ENCODE measurements at regions not wholly inside any gene's neighbourhood (a gene's known extent, or its start where the extent isn't known, plus 50 kb on each side); places are given as distances from the start of the nearest gene placed in this dataset.

GRCh38 chr9:31078175-31078574 is 1306.3 kb upstream of the ACO1 start:
- Histone ChIP-seq H3K79me1 (ENCODE audit: low read depth in 1 of 2, low read length in 2 of 2) (no peaks in the 10 kb centered on the region), H3K36me3 (ENCODE audit: control insufficient read depth, insufficient read depth, low read length) (no peaks in the 10 kb centered on the region), H3K9me3 (ENCODE audit: control insufficient read depth, insufficient read depth, low read length) (no peaks in the 10 kb centered on the region), H2BK120ac (ENCODE audit: low read depth, low read length) (no peak overlapping the region), H2AK5ac (ENCODE audit: low read depth, low read length) (no peak overlapping the region), H2AFZ (replicated peaks; ENCODE audit: low read length, poor library complexity) (no peak overlapping the region), H3K4me3 (ENCODE audit: insufficient read depth, low read depth, low read length) (no peak overlapping the region), H3K4me1 (ENCODE audit: control insufficient read depth, insufficient read depth, low read length) (no peaks in the 10 kb centered on the region), H3K9ac (ENCODE audit: low read depth, low read length) (no peak overlapping the region), H3K18ac (ENCODE audit: low read depth, low read length) (no peak overlapping the region), H2BK20ac (ENCODE audit: low read depth, low read length) (no peak overlapping the region), H2AK9ac (replicated peaks; ENCODE audit: low read depth, low read length, poor library complexity) (no peak overlapping the region), H3K27ac (ENCODE audit: insufficient read depth, low read length) (no peak overlapping the region), H3K9me1 (ENCODE audit: insufficient read depth, low read length) (no peaks in the 10 kb centered on the region), H3K23ac (ENCODE audit: low read depth, low read length) (no peak overlapping the region), H3K56ac (ENCODE audit: extremely low read depth, insufficient read depth, low read length) (no peak overlapping the region), H4K91ac (ENCODE audit: insufficient read depth, low read depth, low read length) (no peak overlapping the region), H4K20me1 (ENCODE audit: insufficient read depth, low read length) (no peaks in the 10 kb centered on the region), H2BK5ac (ENCODE audit: low read depth, low read length, poor library complexity, severe bottlenecking) (no peak overlapping the region), H2BK15ac (ENCODE audit: low read depth, low read length) (no peak overlapping the region), H3K14ac (replicated peaks; ENCODE audit: low read depth, low read length) (no peak overlapping the region), H4K8ac (ENCODE audit: low read depth in 2 of 2, low read length in 2 of 2) (no peak overlapping the region), H3K4ac (ENCODE audit: low read depth, low read length) (no peak overlapping the region), H4K5ac (ENCODE audit: low read depth, low read length) (no peak overlapping the region), H3K27me3 (ENCODE audit: control insufficient read depth, insufficient read depth, low read length) (no peaks in the 10 kb centered on the region), H3K4me2 (ENCODE audit: low read depth, low read length) (no peak overlapping the region)
- CTCF ChIA-PET = no interaction called here
- no TSS peak for BruUV-seq (replicated peaks)
- in situ Hi-C loops (cut with MboI; ENCODE audit: low sequenced_read_pairs) = no loop called here
- WGBS, 2 experiments (ENCODE audit: extremely low coverage in 2 of 2, insufficient read length in 1 of 2) = no CpG with 5 or more reads among the region's 2 CpGs
- dilution Hi-C loops (cut with HindIII; ENCODE audit: low sequenced_read_pairs, unreplicated experiment) = no loop called here
- intact Hi-C loops (cut with micrococcal nuclease) = no loop called here
- TF ChIP-seq MXI1 (IDR thresholded peaks at IDR 0.05; ENCODE audit: borderline replicate concordance, low read depth, low read length) = no peak
- TF ChIP-seq MAZ (IDR thresholded peaks at IDR 0.05; ENCODE audit: borderline replicate concordance, low read depth, low read length) = no peak
- no peak for TF ChIP-seq RFX5 (IDR thresholded peaks at IDR 0.05; ENCODE audit: low read depth, low read length)
- no peak for TF ChIP-seq SMC3 (IDR thresholded peaks at IDR 0.05; ENCODE audit: low read depth, low read length)
- TF ChIP-seq MAFK (IDR thresholded peaks at IDR 0.05; ENCODE audit: low read depth, low read length) = no peak
- no peak for TF ChIP-seq NFE2L2 (IDR thresholded peaks at IDR 0.05; ENCODE audit: low read depth, low read length)
- no peak for TF ChIP-seq RAD21 (IDR thresholded peaks at IDR 0.05; ENCODE audit: low read length)
- TF ChIP-seq RCOR1 (IDR thresholded peaks at IDR 0.05; ENCODE audit: insufficient replicate concordance, low read length) = no peak
- POLR2A ChIA-PET (ENCODE audit: unreplicated experiment) = no interaction called here
- ATAC-seq (ENCODE audit: low read depth) (no peak), DNase-seq (no peak)
